ENCODE measurements at regions not wholly inside any gene's neighbourhood (a gene's known extent, or its start where the extent isn't known, plus 50 kb on each side); places are given as distances from the start of the nearest gene placed in this dataset.

GRCh38 chr11:95520369-95521132 lies 269.0 kb downstream of the FAM76B start:
- Histone ChIP-seq H3K23ac (ENCODE audit: low read length) (no peak overlapping the region), H3K18ac (ENCODE audit: low read length) (no peak overlapping the region), H3K4ac (ENCODE audit: low read depth, low read length) (no peak overlapping the region), H2BK12ac (ENCODE audit: low read length) (no peak overlapping the region), H3K27ac (ENCODE audit: low read depth, low read length) (no peak overlapping the region), H3K36me3 (ENCODE audit: control insufficient read depth in 1 of 2, insufficient read depth in 2 of 2, low read length in 2 of 2) (no peaks in the 10 kb centered on the region), H3K4me3 (ENCODE audit: low read depth, low read length) (no peak overlapping the region), H3K4me2 (ENCODE audit: low read length) (no peak overlapping the region), H4K8ac (ENCODE audit: low read depth, low read length) (no peak overlapping the region), H3K14ac (ENCODE audit: low read length) (no peak overlapping the region), H3K4me1 (ENCODE audit: control insufficient read depth in 1 of 2, insufficient read depth in 2 of 2, low read length in 2 of 2) (peaks cover 3% of the 10 kb centered on the region in 2 experiments), H2AFZ (ENCODE audit: insufficient read depth, low read length, poor library complexity) (no peak overlapping the region), H3K79me1 (ENCODE audit: low read length) (no peaks in the 10 kb centered on the region), H3K79me2 (ENCODE audit: control insufficient read depth, insufficient read depth, low read length, poor library complexity) (no peaks in the 10 kb centered on the region), H2BK5ac (ENCODE audit: low read depth, low read length, poor library complexity) (no peak overlapping the region), H3K27me3 (ENCODE audit: insufficient read depth, low read length) (no peaks in the 10 kb centered on the region), H3K9me3 (ENCODE audit: insufficient read depth, low read depth, low read length) (no peaks in the 10 kb centered on the region), H4K91ac (ENCODE audit: low read depth, low read length) (no peak overlapping the region), H2BK120ac (ENCODE audit: insufficient read depth, low read length, poor library complexity) (no peak overlapping the region), H3K9ac (ENCODE audit: low read length) (no peak overlapping the region), H4K12ac (ENCODE audit: low read depth, low read length) (no peak overlapping the region), H2AK5ac (ENCODE audit: low read length) (no peak overlapping the region)
- no peak for DNase-seq
- no CpG with 5 or more reads among the region's 8 CpGs for WGBS (ENCODE audit: extremely low coverage, insufficient coverage, insufficient read length)

- Histone ChIP-seq H3K4me1 (ENCODE audit: control insufficient read depth in 1 of 2, insufficient read depth in 2 of 2, low read length in 2 of 2) (peaks cover 3% of the 10 kb centered on the region in 2 experiments), H4K8ac (ENCODE audit: low read depth, low read length) (no peak overlapping the region), H3K79me2 (ENCODE audit: control insufficient read depth, insufficient read depth, low read length, poor library complexity) (no peaks in the 10 kb centered on the region), H2BK120ac (ENCODE audit: insufficient read depth, low read length, poor library complexity) (no peak overlapping the region), H3K27me3 (ENCODE audit: insufficient read depth, low read length) (no peaks in the 10 kb centered on the region), H3K4ac (ENCODE audit: low read depth, low read length) (no peak overlapping the region), H2BK12ac (ENCODE audit: low read length) (no peak overlapping the region), H3K9me3 (ENCODE audit: insufficient read depth, low read depth, low read length) (no peaks in the 10 kb centered on the region), H4K91ac (ENCODE audit: low read depth, low read length) (no peak overlapping the region), H3K27ac (ENCODE audit: low read depth, low read length) (no peak overlapping the region), H3K18ac (ENCODE audit: low read length) (no peak overlapping the region), H2AFZ (ENCODE audit: insufficient read depth, low read length, poor library complexity) (no peak overlapping the region), H4K12ac (ENCODE audit: low read depth, low read length) (no peak overlapping the region), H3K23ac (ENCODE audit: low read length) (no peak overlapping the region), H3K36me3 (ENCODE audit: control insufficient read depth in 1 of 2, insufficient read depth in 2 of 2, low read length in 2 of 2) (no peaks in the 10 kb centered on the region), H2BK5ac (ENCODE audit: low read depth, low read length, poor library complexity) (no peak overlapping the region), H3K4me3 (ENCODE audit: low read depth, low read length) (no peak overlapping the region), H3K14ac (ENCODE audit: low read length) (no peak overlapping the region), H3K4me2 (ENCODE audit: low read length) (no peak overlapping the region), H3K79me1 (ENCODE audit: low read length) (no peaks in the 10 kb centered on the region), H3K9ac (ENCODE audit: low read length) (no peak overlapping the region), H2AK5ac (ENCODE audit: low read length) (no peak overlapping the region)
- no CpG with 5 or more reads among the region's 4 CpGs for WGBS (ENCODE audit: extremely low coverage, insufficient coverage, insufficient read length)
- no peak for DNase-seq
These were observed 269.7 kb downstream of the FAM76B start for GRCh38 chr11:95519912-95520311.

- H2BK120ac ChIP-seq (ENCODE audit: insufficient read depth, low read length, poor library complexity) = no peak overlapping the region
- H3K36me3 ChIP-seq (ENCODE audit: control insufficient read depth in 1 of 2, insufficient read depth in 2 of 2, low read length in 2 of 2) = no peaks in the 10 kb centered on the region
- no peaks in the 10 kb centered on the region for H3K79me1 ChIP-seq (ENCODE audit: low read length)
- H3K9me3 ChIP-seq (ENCODE audit: insufficient read depth, low read depth, low read length) = no peaks in the 10 kb centered on the region
- peak overlapping the region; percentile 59 for H2AK5ac ChIP-seq (ENCODE audit: low read length)
- H4K12ac ChIP-seq (ENCODE audit: low read depth, low read length) = no peak overlapping the region
- no peak overlapping the region for H3K23ac ChIP-seq (ENCODE audit: low read length)
- no peak overlapping the region for H3K4me3 ChIP-seq (ENCODE audit: low read depth, low read length)
- H3K4me1 ChIP-seq (ENCODE audit: control insufficient read depth in 1 of 2, insufficient read depth in 2 of 2, low read length in 2 of 2) = peaks cover 3% of the 10 kb centered on the region in 2 experiments
- no peak overlapping the region for H2BK5ac ChIP-seq (ENCODE audit: low read depth, low read length, poor library complexity)
- H3K18ac ChIP-seq (ENCODE audit: low read length) = no peak overlapping the region
- no peaks in the 10 kb centered on the region for H3K79me2 ChIP-seq (ENCODE audit: control insufficient read depth, insufficient read depth, low read length, poor library complexity)
- no CpG with 5 or more reads among the region's 1 CpG for WGBS (ENCODE audit: extremely low coverage, insufficient coverage, insufficient read length)
- H3K4ac ChIP-seq (ENCODE audit: low read depth, low read length) = no peak overlapping the region
- H3K14ac ChIP-seq (ENCODE audit: low read length) = no peak overlapping the region
- H2AFZ ChIP-seq (ENCODE audit: insufficient read depth, low read length, poor library complexity) = no peak overlapping the region
- H4K91ac ChIP-seq (ENCODE audit: low read depth, low read length) = no peak overlapping the region
- H3K27me3 ChIP-seq (ENCODE audit: insufficient read depth, low read length) = no peaks in the 10 kb centered on the region
- DNase-seq = no peak
- no peak overlapping the region for H3K9ac ChIP-seq (ENCODE audit: low read length)
- H4K8ac ChIP-seq (ENCODE audit: low read depth, low read length) = peak overlapping the region; percentile 23
- H3K27ac ChIP-seq (ENCODE audit: low read depth, low read length) = no peak overlapping the region
- H2BK12ac ChIP-seq (ENCODE audit: low read length) = no peak overlapping the region
- H3K4me2 ChIP-seq (ENCODE audit: low read length) = no peak overlapping the region
These were observed 272.1 kb downstream of the FAM76B start for GRCh38 chr11:95517453-95517852.

- Histone ChIP-seq H3K18ac (ENCODE audit: low read length) (no peak overlapping the region), H3K4me1 (ENCODE audit: control insufficient read depth in 1 of 2, insufficient read depth in 2 of 2, low read length in 2 of 2) (peaks cover 6 to 7% of the 10 kb centered on the region in 2 experiments), H2AFZ (ENCODE audit: insufficient read depth, low read length, poor library complexity) (no peak overlapping the region), H2AK5ac (ENCODE audit: low read length) (no peak overlapping the region), H3K27ac (ENCODE audit: low read depth, low read length) (no peak overlapping the region), H3K9ac (ENCODE audit: low read length) (no peak overlapping the region), H3K79me1 (ENCODE audit: low read length) (peaks cover 3% of the 10 kb centered on the region), H3K4me3 (ENCODE audit: low read depth, low read length) (no peak overlapping the region), H3K27me3 (ENCODE audit: insufficient read depth, low read length) (no peaks in the 10 kb centered on the region), H4K12ac (ENCODE audit: low read depth, low read length) (no peak overlapping the region), H2BK12ac (ENCODE audit: low read length) (no peak overlapping the region), H3K4ac (ENCODE audit: low read depth, low read length) (no peak overlapping the region), H3K14ac (ENCODE audit: low read length) (no peak overlapping the region), H3K9me3 (ENCODE audit: insufficient read depth, low read depth, low read length) (no peaks in the 10 kb centered on the region), H2BK120ac (ENCODE audit: insufficient read depth, low read length, poor library complexity) (no peak overlapping the region), H4K91ac (ENCODE audit: low read depth, low read length) (no peak overlapping the region), H3K79me2 (ENCODE audit: control insufficient read depth, insufficient read depth, low read length, poor library complexity) (no peaks in the 10 kb centered on the region), H3K23ac (ENCODE audit: low read length) (no peak overlapping the region), H3K4me2 (ENCODE audit: low read length) (no peak overlapping the region), H4K8ac (ENCODE audit: low read depth, low read length) (no peak overlapping the region), H3K36me3 (ENCODE audit: control insufficient read depth in 1 of 2, insufficient read depth in 2 of 2, low read length in 2 of 2) (no peaks in the 10 kb centered on the region), H2BK5ac (ENCODE audit: low read depth, low read length, poor library complexity) (no peak overlapping the region)
- no CpG with 5 or more reads among the region's 2 CpGs for WGBS (ENCODE audit: extremely low coverage, insufficient coverage, insufficient read length)
- no peak for DNase-seq
These were observed 272.8 kb downstream of the FAM76B start for GRCh38 chr11:95516786-95517185.
